ENCODE measurements at regions not wholly inside any gene's neighbourhood (a gene's known extent, or its start where the extent isn't known, plus 50 kb on each side); places are given as distances from the start of the nearest gene placed in this dataset.

- TF ChIP-seq POLR2A (IDR thresholded peaks at IDR 0.05; ENCODE audit: low read length) (no peak), GATA1 (IDR thresholded peaks at IDR 0.05; ENCODE audit: low read depth, low read length) (no peak)
Measured at GRCh38 chr3:63142681-63143080, 135.4 kb upstream of the SYNPR start.

Measured in erythroblast (primary cell).